Stimulated activated CD4-positive, alpha-beta T cell treated with anti-CD3 and anti-CD28 coated beads, Interleukin-1b, Interleukin-23, amount 100 ng/mL, for 48 hours (primary cell): ENCODE measurements at regions not wholly inside any gene's neighbourhood (a gene's known extent, or its start where the extent isn't known, plus 50 kb on each side); places are given as distances from the start of the nearest gene placed in this dataset.
"Not testable (repeated sequence)": the region's sequence is repeated elsewhere in the genome, so short reads cannot be mapped to it uniquely, and the experiment has no call there.

Source experiments
- DNase-seq: peaks from one replicate; pipeline ENCODE4 v3.0.0-alpha.2; 2020

GRCh38 chr4:110850461-110851442 is 227.9 kb upstream of the PITX2 start:
- DNase-seq, result no peak

DNA sequence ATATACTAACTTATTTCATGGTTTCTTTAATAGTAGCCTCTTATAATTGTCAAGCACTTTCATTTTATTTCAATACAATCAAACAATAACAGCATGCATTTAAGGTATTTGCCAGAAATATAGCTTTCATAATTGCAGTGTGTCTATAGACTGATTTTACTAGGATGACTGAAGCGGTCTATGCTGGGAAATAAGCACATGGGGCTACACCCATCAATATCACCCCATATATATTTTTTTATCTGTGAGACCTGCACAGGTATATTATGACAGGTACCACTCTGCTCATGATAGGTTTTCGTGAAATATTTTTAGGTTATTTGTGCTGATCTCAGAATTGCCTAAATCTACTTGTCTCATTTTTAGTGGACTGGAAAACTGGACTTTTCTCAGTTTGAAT is 229.1 kb upstream of the PITX2 start:
- no peak for DNase-seq

DNA sequence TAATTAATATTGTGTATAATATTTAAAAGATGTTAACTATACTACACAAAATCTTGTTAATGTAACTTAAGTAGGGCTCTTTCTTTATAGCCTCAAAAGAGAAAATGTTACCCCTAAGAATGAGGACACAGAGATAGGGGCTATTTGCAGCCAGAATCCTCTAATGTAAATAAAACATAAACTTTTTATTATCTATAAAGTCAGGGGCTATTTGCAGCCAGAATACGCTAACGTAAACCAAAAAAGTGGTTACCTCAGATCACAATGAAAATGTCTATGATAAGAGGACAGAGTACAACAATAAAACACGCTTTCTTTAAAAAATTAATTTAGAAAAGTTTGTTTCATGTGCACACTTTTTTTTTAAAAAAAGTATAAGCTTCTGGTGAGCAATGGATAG is 229.9 kb upstream of the PITX2 start:
- no peak for DNase-seq

GRCh38 chr4:110853242-110853641 is 230.4 kb upstream of the PITX2 start:
- no peak for DNase-seq

DNA sequence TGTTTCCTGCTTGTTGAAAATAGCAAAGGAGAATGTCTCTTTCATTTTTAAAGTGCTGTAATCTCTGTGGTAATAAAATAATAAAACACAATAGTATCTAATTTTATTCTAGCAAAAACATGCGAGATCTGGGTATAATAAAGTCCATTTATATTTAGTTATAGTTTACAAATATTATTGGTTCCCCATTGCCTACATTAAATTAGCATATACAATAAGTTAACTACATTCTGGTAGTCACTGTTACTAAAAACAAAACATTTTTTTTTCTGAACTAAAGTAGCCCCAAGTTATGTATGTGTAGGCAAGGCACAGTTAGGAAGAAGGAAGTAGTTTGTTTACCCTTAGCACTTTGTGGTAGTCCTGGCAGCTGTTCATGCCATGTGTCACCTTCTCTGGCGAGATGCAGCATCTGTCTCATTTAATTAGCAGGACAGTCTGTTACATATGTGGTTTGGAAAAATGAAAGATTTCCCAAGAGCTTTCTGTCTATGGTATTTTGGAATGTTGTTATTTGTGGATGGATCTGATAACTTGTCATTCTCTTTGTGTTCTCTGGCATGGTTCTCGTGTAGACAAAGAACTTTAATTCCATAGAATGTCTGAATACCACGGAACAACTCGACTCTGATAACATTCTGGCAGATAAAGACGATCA is 231.3 kb upstream of the PITX2 start:
- no peak for DNase-seq

- no peak for DNase-seq
Measured at GRCh38 chr4:110860125-110860524, 237.2 kb upstream of the PITX2 start.

GRCh38 chr4:110860901-110861300 is 238.0 kb upstream of the PITX2 start:
- no peak for DNase-seq

GRCh38 chr4:110865611-110866259 is 242.9 kb upstream of the PITX2 start:
- no peak for DNase-seq

- DNase-seq, result no peak
Measured at GRCh38 chr4:110867251-110867960, 244.5 kb upstream of the PITX2 start.

DNA sequence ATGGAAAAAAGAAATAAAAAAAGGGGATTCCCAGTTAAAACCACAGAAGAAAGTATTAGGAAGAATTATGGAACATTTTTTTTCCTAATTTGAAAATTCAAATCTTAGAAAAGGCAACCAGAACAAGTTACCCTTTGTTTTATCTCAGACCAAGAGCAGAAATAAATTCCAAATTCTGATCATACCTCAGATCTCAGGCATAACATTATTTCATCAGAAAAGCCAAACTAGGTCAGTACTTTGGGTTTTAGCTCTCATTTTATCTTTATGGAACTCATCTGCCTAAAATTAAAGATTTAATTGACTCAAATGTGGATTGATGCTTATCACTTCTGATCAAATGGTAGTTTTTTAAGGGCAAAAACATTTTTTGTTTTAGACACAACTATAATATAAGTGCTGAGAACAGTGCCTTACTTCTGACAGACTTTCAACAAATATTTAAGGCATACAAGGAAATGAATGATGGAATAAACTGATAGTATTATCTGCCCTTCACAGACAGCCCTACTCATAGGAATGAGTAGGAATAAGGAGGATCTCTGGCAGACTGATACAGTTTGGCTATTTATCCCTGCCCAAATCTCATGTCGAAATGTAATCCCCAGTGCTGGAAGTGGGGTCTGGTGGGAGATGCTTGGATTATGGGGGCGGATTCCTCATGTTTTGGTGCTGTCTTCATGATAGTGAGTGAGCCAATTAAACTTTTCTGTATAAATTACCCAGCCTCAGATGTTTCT is 245.3 kb upstream of the PITX2 start:
- no peak for DNase-seq

- no peak for DNase-seq
Measured at GRCh38 chr4:110869114-110869513, 246.2 kb upstream of the PITX2 start.

GRCh38 chr4:110869862-110870572 is 247.1 kb upstream of the PITX2 start:
- no peak for DNase-seq

GRCh38 chr4:110876214-110876613 is 253.3 kb upstream of the PITX2 start:
- not testable (repeated sequence) for DNase-seq

GRCh38 chr4:110876866-110877265 is 254.0 kb upstream of the PITX2 start:
- DNase-seq, result no peak

DNA sequence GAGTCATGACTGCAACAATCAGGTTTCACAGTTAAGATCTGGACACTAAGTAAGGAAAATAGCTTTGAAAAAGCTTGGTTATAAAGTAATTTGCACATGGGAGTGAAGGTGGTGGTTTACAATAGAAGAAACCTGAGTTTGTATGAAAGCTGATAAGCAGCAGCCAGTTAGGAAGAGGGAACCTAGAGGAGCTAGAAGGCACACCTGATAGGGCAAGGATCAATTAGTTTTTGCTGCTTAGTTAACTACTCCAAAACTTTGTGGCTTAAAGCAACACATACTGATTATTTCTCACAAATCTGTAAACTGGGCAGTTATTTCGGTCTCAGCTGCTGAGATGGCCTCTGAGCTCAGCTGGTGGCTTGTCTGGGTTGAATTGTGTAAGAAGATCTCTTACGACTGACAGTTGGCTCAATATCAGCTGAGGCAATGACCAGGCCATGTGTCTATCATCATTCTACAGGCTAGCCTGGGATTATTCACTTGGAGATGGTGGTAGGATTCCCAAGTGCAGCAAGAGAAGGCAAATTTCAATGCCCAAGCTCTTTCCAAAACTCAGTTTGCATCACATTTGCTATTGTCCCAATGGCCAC is 255.0 kb upstream of the PITX2 start:
- DNase-seq, result no peak

DNA sequence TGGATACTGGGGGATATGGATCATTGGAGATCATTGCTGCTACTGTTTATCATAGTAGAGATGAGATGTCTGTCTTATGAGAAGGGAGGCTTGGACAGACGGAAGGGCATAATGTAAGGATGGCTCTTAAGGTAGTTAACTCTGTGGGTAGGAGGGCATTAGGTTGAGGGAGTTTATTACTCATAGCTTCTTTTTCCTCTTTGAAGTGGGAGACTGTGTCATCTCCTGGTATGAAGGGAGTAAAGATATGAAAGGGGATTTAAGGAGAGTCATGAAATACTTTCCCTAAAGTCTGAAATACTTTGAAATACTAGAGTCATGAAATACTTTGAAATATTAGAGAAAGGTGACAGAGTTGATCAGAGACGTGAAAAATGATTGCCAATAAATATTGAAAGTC is 255.5 kb upstream of the PITX2 start:
- no peak for DNase-seq

GRCh38 chr4:110878956-110879355 is 256.1 kb upstream of the PITX2 start:
- DNase-seq, result no peak

- DNase-seq, result no peak
Measured at GRCh38 chr4:110886270-110886669, 263.4 kb upstream of the PITX2 start.

DNA sequence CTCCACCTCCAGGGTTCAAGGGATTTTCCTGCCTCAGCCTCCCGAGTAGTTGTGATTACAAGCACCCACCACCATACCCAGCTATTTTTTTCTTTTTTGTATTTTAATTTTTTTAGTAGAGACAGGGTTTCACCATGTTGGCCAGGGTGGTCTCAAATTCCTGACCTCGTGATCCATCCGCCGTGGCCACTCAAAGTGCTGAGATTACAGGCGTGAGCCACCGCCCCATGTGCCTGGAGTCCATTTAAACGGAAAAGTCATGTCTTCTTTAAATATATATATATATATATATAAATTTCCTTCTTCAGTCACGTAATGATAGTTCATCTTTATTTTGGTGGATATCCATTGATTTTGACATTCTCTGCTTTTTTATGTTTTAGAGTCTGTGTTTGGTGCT is 264.0 kb upstream of the PITX2 start:
- DNase-seq, result no peak

GRCh38 chr4:110897784-110898183 is 274.9 kb upstream of the PITX2 start:
- DNase-seq, result no peak

- no peak for DNase-seq
Measured at GRCh38 chr4:110898290-110898689, 275.4 kb upstream of the PITX2 start.
